Activated effector memory CD4-positive, alpha-beta T cell treated with Interleukin-2 at 50 U/mL for 16 hours (primary cell): ENCODE measurements at regions not wholly inside any gene's neighbourhood (a gene's known extent, or its start where the extent isn't known, plus 50 kb on each side); places are given as distances from the start of the nearest gene placed in this dataset.
A peak's percentile ranks its signal among the peaks of the same experiment; 100 is the strongest.
"Not testable (repeated sequence)": the region's sequence is repeated elsewhere in the genome, so short reads cannot be mapped to it uniquely, and the experiment has no call there.

Experiments used
- DNase-seq: peaks from one replicate; pipeline ENCODE4 v3.0.0-alpha.2; 2020

GRCh38 chr2:595141-595815 is 81.9 kb downstream of the TMEM18 start:
- DNase-seq, result no peak

- DNase-seq, result no peak
Observed at GRCh38 chr2:594297-594949, 82.8 kb downstream of the TMEM18 start.

- DNase-seq, result no peak
Observed at GRCh38 chr2:593356-594026, 83.7 kb downstream of the TMEM18 start.

GRCh38 chr2:592737-593136 is 84.5 kb downstream of the TMEM18 start:
- no peak for DNase-seq

- no peak for DNase-seq
Observed at GRCh38 chr2:590214-591175, 86.7 kb downstream of the TMEM18 start.

- DNase-seq, result no peak
Observed at GRCh38 chr2:589281-590130, 87.7 kb downstream of the TMEM18 start.

GRCh38 chr2:588074-588645 is 89.0 kb downstream of the TMEM18 start:
- DNase-seq, result no peak

GRCh38 chr2:587087-587960 is 89.9 kb downstream of the TMEM18 start:
- no peak for DNase-seq

GRCh38 chr2:586641-587076 is 90.5 kb downstream of the TMEM18 start:
- DNase-seq, result no peak

- peak; percentile 22 for DNase-seq
Observed at GRCh38 chr2:584863-585823, 92.1 kb downstream of the TMEM18 start.

- no peak for DNase-seq
Observed at GRCh38 chr2:583666-584065, 93.5 kb downstream of the TMEM18 start.

- no peak for DNase-seq
Observed at GRCh38 chr2:582792-583528, 94.2 kb downstream of the TMEM18 start.

GRCh38 chr2:582289-582688 is 94.9 kb downstream of the TMEM18 start:
- DNase-seq, result not testable (repeated sequence)

- DNase-seq, result no peak
Observed at GRCh38 chr2:579961-580360, 97.2 kb downstream of the TMEM18 start.

GRCh38 chr2:579351-579886 is 97.8 kb downstream of the TMEM18 start:
- DNase-seq, result no peak

GRCh38 chr2:576292-576691 is 100.9 kb downstream of the TMEM18 start:
- no peak for DNase-seq

- no peak for DNase-seq
Observed at GRCh38 chr2:575727-576236, 101.4 kb downstream of the TMEM18 start.
